Duodenal mucosa (tissue), 2 donors: ENCODE measurements at regions not wholly inside any gene's neighbourhood (a gene's known extent, or its start where the extent isn't known, plus 50 kb on each side); places are given as distances from the start of the nearest gene placed in this dataset.

Experiments
- H3K27ac ChIP-seq: one replicate; pipeline ENCODE4 v1.7.0; 2013; ENCODE audit warnings: low read depth, low read length
- H3K27me3 ChIP-seq, 2 donors: one replicate each; pipeline ENCODE4 v1.7.0; 2013; ENCODE audit warnings: low read length in 2 of 2, control low read depth in 1 of 2; ENCODE audit not compliant: insufficient read depth in 2 of 2, control insufficient read depth in 1 of 2
- H3K36me3 ChIP-seq, 2 donors: one replicate each; pipeline ENCODE4 v1.7.0; 2013; ENCODE audit warnings: low read length in 2 of 2, control low read depth in 1 of 2; ENCODE audit not compliant: insufficient read depth in 2 of 2, control insufficient read depth in 1 of 2
- H3K4me1 ChIP-seq, 2 donors: one replicate each; pipeline ENCODE4 v1.7.0; 2013; ENCODE audit warnings: low read length in 2 of 2, control low read depth in 1 of 2; ENCODE audit not compliant: insufficient read depth in 2 of 2, control insufficient read depth in 1 of 2
- H3K4me3 ChIP-seq, 2 donors: one replicate each; pipeline ENCODE4 v1.7.0; 2013; ENCODE audit warnings: low read length in 2 of 2, low read depth in 1 of 2
- H3K9ac ChIP-seq, 2 donors: one replicate each; pipeline ENCODE4 v1.7.0; 2013; ENCODE audit warnings: low read length in 2 of 2, low read depth in 1 of 2
- H3K9me3 ChIP-seq, 2 donors: one replicate each; pipeline ENCODE4 v1.7.0; 2013; ENCODE audit warnings: low read length in 2 of 2, control low read depth in 1 of 2; ENCODE audit not compliant: control insufficient read depth in 1 of 2

- no peak overlapping the region for H3K4me3 ChIP-seq
- no peaks in the 10 kb centered on the region for H3K9me3 ChIP-seq
- H3K4me1 ChIP-seq: no peaks in the 10 kb centered on the region
- H3K36me3 ChIP-seq: no peaks in the 10 kb centered on the region
- no peak overlapping the region for H3K27ac ChIP-seq
- H3K27me3 ChIP-seq: no peaks in the 10 kb centered on the region
- no peak overlapping the region for H3K9ac ChIP-seq
These were observed 72.0 kb downstream of the ALX1 start for GRCh38 chr12:85352016-85352415.

GRCh38 chr12:85356596-85357385, 76.8 kb downstream of the ALX1 start:
- Histone ChIP-seq H3K27ac (no peak overlapping the region), H3K4me1 (no peaks in the 10 kb centered on the region), H3K36me3 (no peaks in the 10 kb centered on the region), H3K9me3 (no peaks in the 10 kb centered on the region), H3K9ac (no peak overlapping the region), H3K4me3 (no peak overlapping the region), H3K27me3 (no peaks in the 10 kb centered on the region)

- Histone ChIP-seq H3K9ac (no peak overlapping the region), H3K27ac (no peak overlapping the region), H3K9me3 (no peaks in the 10 kb centered on the region), H3K27me3 (no peaks in the 10 kb centered on the region), H3K4me1 (no peaks in the 10 kb centered on the region), H3K36me3 (no peaks in the 10 kb centered on the region), H3K4me3 (no peak overlapping the region)
These were observed 77.6 kb downstream of the ALX1 start for GRCh38 chr12:85357609-85358008.

DNA sequence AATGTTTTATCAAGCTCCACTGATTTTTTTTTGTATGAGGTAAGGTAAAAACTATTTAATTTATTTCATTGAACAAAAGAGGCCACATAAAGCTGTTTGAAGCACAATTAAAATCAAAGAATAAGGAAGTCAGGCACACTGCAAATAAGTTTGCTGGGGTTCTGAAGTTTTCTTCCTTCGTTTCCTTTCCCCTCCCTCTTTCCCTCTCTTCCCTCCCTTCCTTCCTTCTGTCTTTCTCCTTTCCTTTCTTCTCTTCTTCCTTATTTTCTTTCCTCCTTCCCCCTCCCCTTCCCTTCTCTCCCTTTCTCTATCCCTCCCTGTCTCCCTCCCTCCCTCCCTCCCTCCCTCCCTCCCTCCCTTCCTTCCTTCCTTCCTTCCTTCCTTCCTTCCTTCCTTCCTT, 78.7 kb downstream of the ALX1 start:
- no peaks in the 10 kb centered on the region for H3K9me3 ChIP-seq
- no peak overlapping the region for H3K4me3 ChIP-seq
- no peaks in the 10 kb centered on the region for H3K36me3 ChIP-seq
- no peak overlapping the region for H3K27ac ChIP-seq
- no peak overlapping the region for H3K9ac ChIP-seq
- no peaks in the 10 kb centered on the region for H3K4me1 ChIP-seq
- no peaks in the 10 kb centered on the region for H3K27me3 ChIP-seq

GRCh38 chr12:85363382-85364190, 83.6 kb downstream of the ALX1 start:
- no peaks in the 10 kb centered on the region for H3K4me1 ChIP-seq
- no peak overlapping the region for H3K9ac ChIP-seq
- H3K36me3 ChIP-seq: no peaks in the 10 kb centered on the region
- no peaks in the 10 kb centered on the region for H3K27me3 ChIP-seq
- no peak overlapping the region for H3K27ac ChIP-seq
- H3K9me3 ChIP-seq: no peaks in the 10 kb centered on the region
- no peak overlapping the region for H3K4me3 ChIP-seq

- no peaks in the 10 kb centered on the region for H3K9me3 ChIP-seq
- no peaks in the 10 kb centered on the region for H3K27me3 ChIP-seq
- no peak overlapping the region for H3K27ac ChIP-seq
- H3K36me3 ChIP-seq: no peaks in the 10 kb centered on the region
- no peak overlapping the region for H3K9ac ChIP-seq
- no peaks in the 10 kb centered on the region for H3K4me1 ChIP-seq
- no peak overlapping the region for H3K4me3 ChIP-seq
These were observed 87.9 kb downstream of the ALX1 start for GRCh38 chr12:85367936-85368335.

DNA sequence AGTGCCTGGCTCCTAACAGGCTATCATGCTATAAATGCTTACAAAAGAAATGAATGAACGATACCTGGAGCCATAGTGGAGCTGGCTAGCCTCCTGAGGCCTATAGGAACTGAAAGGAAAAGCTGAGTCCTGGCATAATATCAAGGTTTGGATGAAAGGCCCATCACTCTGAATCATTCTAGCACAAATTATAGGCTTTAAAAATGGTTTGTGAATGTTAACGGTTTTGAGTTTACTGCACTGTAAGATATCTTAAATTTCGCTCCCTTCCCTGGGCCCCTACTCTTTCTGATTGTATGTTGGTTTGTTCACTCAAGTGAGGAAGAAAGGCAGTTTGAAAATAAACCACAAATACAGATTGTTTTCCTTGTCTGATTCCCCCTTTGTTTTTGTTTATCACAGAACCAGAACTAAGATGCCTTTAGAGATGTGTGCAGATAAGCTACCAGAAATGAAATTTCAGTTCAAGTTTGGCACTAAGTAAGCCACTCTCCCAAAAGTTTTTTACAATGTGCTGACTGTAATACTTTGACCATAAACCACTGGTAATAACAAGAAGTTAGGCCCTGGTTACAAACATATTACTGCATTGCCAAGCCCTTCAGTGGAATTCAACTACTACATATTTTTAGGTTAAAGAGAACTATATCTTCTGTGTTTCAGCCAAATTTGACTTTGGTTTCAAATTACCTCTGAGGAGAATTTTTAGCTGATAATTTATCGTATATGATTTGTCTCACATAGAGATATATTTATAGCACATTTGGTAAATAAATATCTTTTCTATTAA, 89.5 kb downstream of the ALX1 start:
- H3K36me3 ChIP-seq: no peaks in the 10 kb centered on the region
- no peak overlapping the region for H3K9ac ChIP-seq
- H3K4me3 ChIP-seq: no peak overlapping the region
- no peaks in the 10 kb centered on the region for H3K9me3 ChIP-seq
- H3K27ac ChIP-seq: no peak overlapping the region
- H3K27me3 ChIP-seq: no peaks in the 10 kb centered on the region
- H3K4me1 ChIP-seq: no peaks in the 10 kb centered on the region

DNA sequence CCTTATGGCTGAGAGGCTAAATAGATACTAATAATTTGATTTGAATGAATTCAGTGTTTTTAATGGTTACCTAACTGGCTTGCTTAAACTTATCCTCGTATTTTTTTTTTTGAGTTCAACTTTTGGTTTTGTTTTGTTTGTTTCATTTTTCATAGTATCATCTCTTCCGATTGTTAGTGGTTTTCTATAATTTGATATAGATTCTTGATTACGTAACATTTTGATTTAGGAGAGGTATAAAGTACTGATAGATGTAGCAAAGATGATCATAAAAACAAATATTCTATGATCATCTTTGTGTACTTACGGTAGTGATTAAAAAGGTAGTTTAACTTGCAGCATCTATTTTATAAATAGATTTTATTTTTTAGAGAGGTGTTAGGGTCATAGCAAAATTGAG, 93.0 kb downstream of the ALX1 start:
- H3K4me1 ChIP-seq: no peaks in the 10 kb centered on the region
- H3K27me3 ChIP-seq: no peaks in the 10 kb centered on the region
- H3K9me3 ChIP-seq: no peaks in the 10 kb centered on the region
- H3K36me3 ChIP-seq: no peaks in the 10 kb centered on the region
- no peak overlapping the region for H3K4me3 ChIP-seq
- H3K9ac ChIP-seq: no peak overlapping the region
- H3K27ac ChIP-seq: no peak overlapping the region

DNA sequence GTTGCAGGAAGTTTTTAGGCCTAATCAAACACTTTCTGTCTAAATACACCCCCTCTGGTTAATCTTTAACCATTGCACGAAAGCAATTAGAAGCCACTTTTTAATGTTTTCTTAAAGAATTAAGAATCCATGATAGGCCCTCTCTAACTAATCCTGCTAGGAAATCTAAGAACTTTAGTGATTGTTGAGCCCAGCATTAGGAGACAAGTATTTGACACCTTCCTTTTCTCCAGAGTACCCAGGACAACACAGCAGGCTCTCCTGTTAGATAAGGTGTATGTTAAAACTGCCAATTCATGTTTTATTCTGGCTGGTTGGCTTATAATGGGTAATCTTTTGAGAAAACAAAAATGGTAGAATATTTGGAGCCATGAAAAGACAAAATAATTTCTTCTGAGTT, 95.0 kb downstream of the ALX1 start:
- H3K4me1 ChIP-seq: no peaks in the 10 kb centered on the region
- no peak overlapping the region for H3K4me3 ChIP-seq
- no peak overlapping the region for H3K9ac ChIP-seq
- H3K27ac ChIP-seq: no peak overlapping the region
- no peaks in the 10 kb centered on the region for H3K27me3 ChIP-seq
- H3K9me3 ChIP-seq: no peaks in the 10 kb centered on the region
- H3K36me3 ChIP-seq: no peaks in the 10 kb centered on the region

GRCh38 chr12:85385406-85385805, 105.4 kb downstream of the ALX1 start:
- Histone ChIP-seq H3K4me3 (no peak overlapping the region), H3K36me3 (no peaks in the 10 kb centered on the region), H3K9me3 (no peaks in the 10 kb centered on the region), H3K4me1 (no peaks in the 10 kb centered on the region), H3K9ac (no peak overlapping the region), H3K27ac (no peak overlapping the region), H3K27me3 (no peaks in the 10 kb centered on the region)
